Parathyroid adenoma (tissue), 2 donors: ENCODE measurements at regions not wholly inside any gene's neighbourhood (a gene's known extent, or its start where the extent isn't known, plus 50 kb on each side); places are given as distances from the start of the nearest gene placed in this dataset.

Experiments
- H2AFZ ChIP-seq: fragments of 300-600 bp; sonication (generic); one replicate; pipeline ENCODE4 v1.7.0; 2017; ENCODE audit warnings: antibody characterized with exemption, mild to moderate bottlenecking
- H3K27ac ChIP-seq: fragments of 300-600 bp; sonication (generic); one replicate; pipeline ENCODE4 v1.7.0; 2017
- H3K27me3 ChIP-seq: fragments of 300-600 bp; sonication (generic); one replicate; pipeline ENCODE4 v1.7.0; 2017; ENCODE audit warnings: low read length; ENCODE audit not compliant: control insufficient read depth, insufficient read depth
- H3K36me3 ChIP-seq: fragments of 300-600 bp; sonication (generic); one replicate; pipeline ENCODE4 v1.7.0; 2017; ENCODE audit warnings: low read length; ENCODE audit not compliant: control insufficient read depth, insufficient read depth
- H3K4me1 ChIP-seq: fragments of 300-600 bp; sonication (generic); one replicate; pipeline ENCODE4 v1.7.0; 2017; ENCODE audit warnings: control low read depth
- H3K4me2 ChIP-seq: fragments of 300-600 bp; sonication (generic); one replicate; pipeline ENCODE4 v1.7.0; 2017; ENCODE audit warnings: low read length
- H3K4me3 ChIP-seq: fragments of 300-600 bp; sonication (generic); one replicate; pipeline ENCODE4 v1.7.0; 2017; ENCODE audit warnings: low read depth, low read length
- H3K79me2 ChIP-seq: fragments of 300-600 bp; sonication (generic); one replicate; pipeline ENCODE4 v1.7.0; 2017; ENCODE audit warnings: control low read depth
- H3K9ac ChIP-seq: fragments of 300-600 bp; sonication (generic); one replicate; pipeline ENCODE4 v1.7.0; 2017; ENCODE audit warnings: mild to moderate bottlenecking
- H3K9me3 ChIP-seq: fragments of 300-600 bp; sonication (generic); one replicate; pipeline ENCODE4 v1.7.0; 2017; ENCODE audit warnings: low read length; ENCODE audit not compliant: control insufficient read depth
- CTCF ChIP-seq: fragments of 300-600 bp; sonication (generic); IDR thresholded peaks from one replicate; pipeline ENCODE4 v1.7.0; 2017; ENCODE audit warnings: antibody characterized with exemption, mild to moderate bottlenecking
- donor health status: primary hyperparathyroidism.

GRCh38 chr17:71825687-71826086 lies 295.1 kb upstream of the SOX9 start:
- TF ChIP-seq CTCF: no peak
- H3K9ac ChIP-seq: no peak overlapping the region
- no peak overlapping the region for H3K27ac ChIP-seq
- no peak overlapping the region for H3K4me3 ChIP-seq
- no peaks in the 10 kb centered on the region for H3K36me3 ChIP-seq
- H3K79me2 ChIP-seq: no peaks in the 10 kb centered on the region
- no peak overlapping the region for H3K4me2 ChIP-seq
- no peaks in the 10 kb centered on the region for H3K27me3 ChIP-seq
- no peaks in the 10 kb centered on the region for H3K4me1 ChIP-seq
- no peak overlapping the region for H2AFZ ChIP-seq
- H3K9me3 ChIP-seq: no peaks in the 10 kb centered on the region

DNA sequence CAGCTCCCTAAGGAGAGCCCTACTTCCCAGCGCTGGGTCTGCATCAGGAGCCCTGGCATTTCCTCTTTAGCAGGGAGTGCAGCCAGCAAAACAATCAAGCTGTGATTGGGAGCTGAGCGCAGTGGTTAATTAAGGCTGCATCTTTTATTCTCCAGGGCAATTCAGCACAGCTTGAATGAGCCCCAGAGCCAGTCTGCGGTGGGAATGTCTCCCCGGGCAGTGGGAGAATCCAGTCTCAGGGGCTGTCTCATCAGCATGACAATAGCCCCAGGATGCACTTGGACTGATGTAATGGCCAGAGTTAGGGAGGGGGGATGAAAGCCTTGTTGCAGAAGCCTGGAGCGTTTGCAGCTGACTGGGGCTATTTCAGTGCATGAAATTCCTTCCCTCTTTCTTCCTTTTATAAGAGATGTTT lies 292.6 kb upstream of the SOX9 start:
- Histone ChIP-seq H3K4me3 (no peak overlapping the region), H2AFZ (no peak overlapping the region), H3K4me2 (no peak overlapping the region), H3K4me1 (no peaks in the 10 kb centered on the region), H3K27ac (no peak overlapping the region), H3K27me3 (no peaks in the 10 kb centered on the region), H3K79me2 (no peaks in the 10 kb centered on the region), H3K9ac (no peak overlapping the region), H3K9me3 (no peaks in the 10 kb centered on the region), H3K36me3 (no peaks in the 10 kb centered on the region)
- TF ChIP-seq CTCF: no peak

DNA sequence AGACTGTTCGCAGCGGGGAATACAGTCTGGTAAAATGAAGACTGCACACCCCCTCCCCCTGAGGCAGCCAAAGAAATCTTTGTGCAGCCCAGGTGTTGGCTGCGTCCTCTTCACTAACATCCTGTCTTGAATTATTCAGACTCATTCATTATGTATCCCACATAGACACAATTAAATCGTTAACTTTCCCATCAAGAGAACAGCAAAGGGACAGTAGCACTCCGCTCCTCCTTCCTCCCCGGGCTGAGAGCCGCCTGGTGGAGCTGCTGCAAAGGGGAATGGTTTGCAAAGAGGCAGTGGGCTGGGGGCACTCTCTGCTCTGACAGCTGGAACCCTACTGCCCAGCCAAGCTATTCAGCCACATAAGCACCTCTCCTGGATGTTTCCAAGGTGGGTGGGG lies 290.0 kb upstream of the SOX9 start:
- H3K9ac ChIP-seq: no peak overlapping the region
- H3K4me2 ChIP-seq: no peak overlapping the region
- no peaks in the 10 kb centered on the region for H3K79me2 ChIP-seq
- H3K27ac ChIP-seq: no peak overlapping the region
- H3K36me3 ChIP-seq: no peaks in the 10 kb centered on the region
- H3K4me3 ChIP-seq: no peak overlapping the region
- no peaks in the 10 kb centered on the region for H3K27me3 ChIP-seq
- H3K4me1 ChIP-seq: no peaks in the 10 kb centered on the region
- no peak for TF ChIP-seq CTCF
- no peaks in the 10 kb centered on the region for H3K9me3 ChIP-seq
- H2AFZ ChIP-seq: no peak overlapping the region

DNA sequence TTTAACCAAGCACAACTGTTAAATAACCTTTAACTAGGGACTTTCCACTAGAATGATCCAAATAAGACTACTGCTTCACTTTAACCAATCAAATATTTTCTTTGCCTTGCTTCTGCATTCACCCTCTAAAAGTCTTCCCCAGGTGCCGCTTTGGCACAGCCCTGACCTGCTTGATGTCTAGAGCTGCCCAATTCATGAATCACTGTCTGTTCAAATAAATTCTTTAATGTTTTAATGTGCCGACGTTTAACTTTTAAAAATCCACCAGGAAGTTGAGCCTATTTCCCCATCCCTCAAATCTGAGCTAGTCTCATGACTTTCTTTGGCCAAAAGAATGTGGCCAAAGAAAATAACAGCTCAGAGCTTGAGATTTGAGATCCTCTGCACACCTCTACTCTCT lies 277.8 kb upstream of the SOX9 start:
- Histone ChIP-seq H3K27ac (no peak overlapping the region), H2AFZ (no peak overlapping the region), H3K4me3 (no peak overlapping the region), H3K9me3 (no peaks in the 10 kb centered on the region), H3K36me3 (no peaks in the 10 kb centered on the region), H3K4me2 (no peak overlapping the region), H3K9ac (no peak overlapping the region), H3K79me2 (no peaks in the 10 kb centered on the region), H3K27me3 (no peaks in the 10 kb centered on the region), H3K4me1 (no peaks in the 10 kb centered on the region)
- TF ChIP-seq CTCF: no peak

- Histone ChIP-seq H3K79me2 (no peaks in the 10 kb centered on the region), H3K4me3 (no peak overlapping the region), H3K9ac (no peak overlapping the region), H3K4me1 (no peaks in the 10 kb centered on the region), H3K27ac (no peak overlapping the region), H3K36me3 (no peaks in the 10 kb centered on the region), H3K27me3 (no peaks in the 10 kb centered on the region), H3K9me3 (no peaks in the 10 kb centered on the region), H3K4me2 (no peak overlapping the region), H2AFZ (no peak overlapping the region)
- no peak for TF ChIP-seq CTCF
Measured at GRCh38 chr17:71845337-71845736, 275.5 kb upstream of the SOX9 start.
